ENCODE measurements at regions not wholly inside any gene's neighbourhood (a gene's known extent, or its start where the extent isn't known, plus 50 kb on each side); places are given as distances from the start of the nearest gene placed in this dataset.

DNA sequence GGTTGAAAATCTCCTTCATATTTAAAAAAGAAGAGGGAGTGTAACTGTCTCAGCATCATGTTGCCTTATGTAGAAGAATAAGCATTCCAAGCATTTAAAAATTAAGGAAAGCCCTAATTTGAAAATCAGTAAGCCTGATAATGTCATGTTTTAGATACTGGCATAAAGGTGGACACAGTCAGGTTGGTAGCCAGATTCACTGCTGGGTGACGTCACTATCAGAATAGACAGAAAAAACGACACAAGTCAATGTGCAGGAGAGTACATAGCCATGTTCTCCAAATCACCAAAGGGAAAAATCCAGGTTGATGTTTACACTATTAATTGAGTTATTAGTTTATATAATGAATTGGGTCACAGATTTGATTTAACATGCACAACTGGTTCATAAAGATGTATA is 50.8 kb upstream of the POU3F2 start:
- no peak for DNase-seq

Data from AML-193 (cell line).